ENCODE measurements at regions not wholly inside any gene's neighbourhood (a gene's known extent, or its start where the extent isn't known, plus 50 kb on each side); places are given as distances from the start of the nearest gene placed in this dataset.

DNA sequence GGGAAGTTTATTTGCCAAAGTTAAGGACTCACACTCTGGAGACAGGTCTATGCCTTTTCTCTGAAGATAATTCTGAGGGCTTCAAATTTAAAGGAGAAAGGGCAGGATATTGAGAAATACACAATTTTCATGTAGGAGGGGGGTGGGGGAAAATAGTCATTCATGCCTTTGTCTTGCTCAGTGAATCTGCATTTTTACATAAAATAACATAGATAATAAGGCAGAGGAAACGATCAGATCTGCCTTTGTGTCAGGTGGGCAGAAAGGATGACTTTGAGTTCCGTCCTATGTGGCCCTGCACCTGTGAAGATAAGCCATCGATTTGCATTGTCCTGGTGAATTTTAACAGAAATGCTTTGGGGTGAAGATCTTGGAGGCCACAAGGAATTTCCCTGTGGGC, 76.8 kb downstream of the SC5D start (continued):
- TF ChIP-seq, protein P1, sequence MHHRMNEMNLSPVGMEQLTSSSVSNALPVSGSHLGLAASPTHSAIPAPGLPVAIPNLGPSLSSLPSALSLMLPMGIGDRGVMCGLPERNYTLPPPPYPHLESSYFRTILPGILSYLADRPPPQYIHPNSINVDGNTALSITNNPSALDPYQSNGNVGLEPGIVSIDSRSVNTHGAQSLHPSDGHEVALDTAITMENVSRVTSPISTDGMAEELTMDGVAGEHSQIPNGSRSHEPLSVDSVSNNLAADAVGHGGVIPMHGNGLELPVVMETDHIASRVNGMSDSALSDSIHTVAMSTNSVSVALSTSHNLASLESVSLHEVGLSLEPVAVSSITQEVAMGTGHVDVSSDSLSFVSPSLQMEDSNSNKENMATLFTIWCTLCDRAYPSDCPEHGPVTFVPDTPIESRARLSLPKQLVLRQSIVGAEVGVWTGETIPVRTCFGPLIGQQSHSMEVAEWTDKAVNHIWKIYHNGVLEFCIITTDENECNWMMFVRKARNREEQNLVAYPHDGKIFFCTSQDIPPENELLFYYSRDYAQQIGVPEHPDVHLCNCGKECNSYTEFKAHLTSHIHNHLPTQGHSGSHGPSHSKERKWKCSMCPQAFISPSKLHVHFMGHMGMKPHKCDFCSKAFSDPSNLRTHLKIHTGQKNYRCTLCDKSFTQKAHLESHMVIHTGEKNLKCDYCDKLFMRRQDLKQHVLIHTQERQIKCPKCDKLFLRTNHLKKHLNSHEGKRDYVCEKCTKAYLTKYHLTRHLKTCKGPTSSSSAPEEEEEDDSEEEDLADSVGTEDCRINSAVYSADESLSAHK (tag by site-specific recombination; IDR thresholded peaks at IDR 0.05): no peak
- TF ChIP-seq ZBTB1 (tag by site-specific recombination; IDR thresholded peaks at IDR 0.05) (no peak), ZNF510 (tag by site-specific recombination; IDR thresholded peaks at IDR 0.05; ENCODE audit: insufficient replicate concordance) (no peak)

DNA sequence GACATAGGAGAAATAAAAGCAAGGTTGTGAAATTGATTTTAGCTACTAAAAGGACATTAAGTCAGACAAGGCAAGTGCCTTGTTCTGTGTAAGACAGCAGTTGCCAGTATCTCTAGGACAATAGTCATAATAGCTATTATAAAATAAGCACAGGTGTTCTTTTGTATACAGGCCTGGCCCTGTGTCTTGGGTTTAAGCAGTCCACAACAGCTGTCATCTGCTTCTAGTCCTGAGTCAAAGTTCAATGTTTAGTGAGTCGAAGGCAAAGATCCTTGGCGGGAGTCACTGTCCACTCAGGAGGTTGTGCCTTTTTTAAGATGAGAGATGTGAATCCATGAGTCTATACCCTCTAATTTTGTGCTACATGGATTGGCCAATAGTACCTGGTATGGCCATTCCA, 79.5 kb downstream of the SC5D start:
- H3K4me3 ChIP-seq (ENCODE audit: low read depth, low read length): no peak overlapping the region
- H3K4me1 ChIP-seq (ENCODE audit: control insufficient read depth, insufficient read depth, low read length): no peaks in the 10 kb centered on the region
- TF ChIP-seq ZNF658 (tag by site-specific recombination; IDR thresholded peaks at IDR 0.05) (no peak), ZNF223 (tag by site-specific recombination; IDR thresholded peaks at IDR 0.05) (no peak), ZNF239 (tag by site-specific recombination; IDR thresholded peaks at IDR 0.05) (no peak), ZNF560 (tag by site-specific recombination; IDR thresholded peaks at IDR 0.05; ENCODE audit: borderline replicate concordance) (no peak), ZNF530 (tag by site-specific recombination; IDR thresholded peaks at IDR 0.05; ENCODE audit: low read depth) (no peak), ZNF549 (tag by site-specific recombination; IDR thresholded peaks at IDR 0.05) (no peak), ZNF132 (tag by site-specific recombination; IDR thresholded peaks at IDR 0.05; ENCODE audit: borderline replicate concordance) (no peak), KLF7 (tag by site-specific recombination; IDR thresholded peaks at IDR 0.05; ENCODE audit: borderline replicate concordance) (no peak), KLF10 (tag by site-specific recombination; IDR thresholded peaks at IDR 0.05) (no peak), ZNF660 (tag by site-specific recombination; IDR thresholded peaks at IDR 0.05) (no peak), ZBTB48 (tag by site-specific recombination; IDR thresholded peaks at IDR 0.05) (no peak)
- TF ChIP-seq, protein P2, sequence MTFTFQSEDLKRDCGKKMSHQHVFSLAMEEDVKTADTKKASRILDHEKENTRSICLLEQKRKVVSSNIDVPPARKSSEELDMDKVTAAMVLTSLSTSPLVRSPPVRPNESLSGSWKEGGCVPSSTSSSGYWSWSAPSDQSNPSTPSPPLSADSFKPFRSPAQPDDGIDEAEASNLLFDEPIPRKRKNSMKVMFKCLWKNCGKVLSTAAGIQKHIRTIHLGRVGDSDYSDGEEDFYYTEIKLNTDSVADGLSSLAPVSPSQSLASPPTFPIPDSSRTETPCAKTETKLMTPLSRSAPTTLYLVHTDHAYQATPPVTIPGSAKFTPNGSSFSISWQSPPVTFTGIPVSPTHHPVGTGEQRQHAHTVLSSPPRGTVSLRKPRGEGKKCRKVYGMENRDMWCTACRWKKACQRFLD (tag by site-specific recombination; IDR thresholded peaks at IDR 0.05): no peak
- TF ChIP-seq, protein P3, sequence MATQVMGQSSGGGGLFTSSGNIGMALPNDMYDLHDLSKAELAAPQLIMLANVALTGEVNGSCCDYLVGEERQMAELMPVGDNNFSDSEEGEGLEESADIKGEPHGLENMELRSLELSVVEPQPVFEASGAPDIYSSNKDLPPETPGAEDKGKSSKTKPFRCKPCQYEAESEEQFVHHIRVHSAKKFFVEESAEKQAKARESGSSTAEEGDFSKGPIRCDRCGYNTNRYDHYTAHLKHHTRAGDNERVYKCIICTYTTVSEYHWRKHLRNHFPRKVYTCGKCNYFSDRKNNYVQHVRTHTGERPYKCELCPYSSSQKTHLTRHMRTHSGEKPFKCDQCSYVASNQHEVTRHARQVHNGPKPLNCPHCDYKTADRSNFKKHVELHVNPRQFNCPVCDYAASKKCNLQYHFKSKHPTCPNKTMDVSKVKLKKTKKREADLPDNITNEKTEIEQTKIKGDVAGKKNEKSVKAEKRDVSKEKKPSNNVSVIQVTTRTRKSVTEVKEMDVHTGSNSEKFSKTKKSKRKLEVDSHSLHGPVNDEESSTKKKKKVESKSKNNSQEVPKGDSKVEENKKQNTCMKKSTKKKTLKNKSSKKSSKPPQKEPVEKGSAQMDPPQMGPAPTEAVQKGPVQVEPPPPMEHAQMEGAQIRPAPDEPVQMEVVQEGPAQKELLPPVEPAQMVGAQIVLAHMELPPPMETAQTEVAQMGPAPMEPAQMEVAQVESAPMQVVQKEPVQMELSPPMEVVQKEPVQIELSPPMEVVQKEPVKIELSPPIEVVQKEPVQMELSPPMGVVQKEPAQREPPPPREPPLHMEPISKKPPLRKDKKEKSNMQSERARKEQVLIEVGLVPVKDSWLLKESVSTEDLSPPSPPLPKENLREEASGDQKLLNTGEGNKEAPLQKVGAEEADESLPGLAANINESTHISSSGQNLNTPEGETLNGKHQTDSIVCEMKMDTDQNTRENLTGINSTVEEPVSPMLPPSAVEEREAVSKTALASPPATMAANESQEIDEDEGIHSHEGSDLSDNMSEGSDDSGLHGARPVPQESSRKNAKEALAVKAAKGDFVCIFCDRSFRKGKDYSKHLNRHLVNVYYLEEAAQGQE (tag by site-specific recombination; IDR thresholded peaks at IDR 0.05): no peak
- H3K27ac ChIP-seq (ENCODE audit: extremely low read depth, low read depth, low read length): no peak overlapping the region
- no peaks in the 10 kb centered on the region for H3K36me3 ChIP-seq (ENCODE audit: control insufficient read depth in 2 of 2, insufficient read depth in 1 of 2, low read length in 2 of 2)
- H3K9me3 ChIP-seq (ENCODE audit: control insufficient read depth, insufficient read depth, low read depth, low read length): no peaks in the 10 kb centered on the region
- ChIA-PET POLR2A (no interaction called here), CTCF (no interaction called here)

DNA sequence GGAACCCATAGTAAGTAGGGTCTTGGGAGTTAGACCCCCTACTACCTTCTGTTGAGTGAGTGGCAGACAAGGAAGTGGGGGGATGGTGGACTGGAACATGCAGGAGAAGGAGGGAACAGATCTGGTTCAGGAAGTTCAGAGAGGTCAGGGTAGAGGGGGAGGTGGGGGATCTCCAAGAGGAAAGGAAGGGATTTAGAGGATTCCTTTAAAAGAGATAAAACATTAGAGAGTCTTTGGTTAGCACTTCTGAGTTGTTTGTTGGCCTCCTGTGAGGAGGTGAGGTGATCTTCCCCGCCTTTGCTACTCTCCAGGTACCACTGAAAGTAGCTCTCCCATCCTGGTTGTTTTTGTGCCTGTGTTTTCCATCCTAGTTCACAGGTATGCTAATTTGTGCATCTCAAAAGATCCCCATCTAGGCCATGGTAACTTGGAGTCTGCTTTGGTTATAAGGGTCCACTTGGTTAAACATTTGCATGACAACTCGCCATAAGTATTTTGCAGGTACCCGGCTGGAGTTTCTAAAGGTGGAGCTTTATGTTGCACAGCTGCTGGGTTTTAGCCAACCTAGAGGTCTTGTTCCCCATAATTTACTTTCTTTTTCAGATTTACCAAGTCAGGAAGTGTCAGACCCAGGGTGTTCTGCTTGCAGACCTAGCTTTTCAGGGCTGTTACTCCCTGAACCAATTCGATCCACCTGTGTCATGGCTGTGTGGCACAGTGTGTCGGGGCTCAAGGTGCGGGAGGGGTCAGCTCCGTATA, 79.3 kb upstream of the SORL1 start:
- no peak overlapping the region for H3K4me3 ChIP-seq (ENCODE audit: low read depth, low read length)
- TF ChIP-seq ZNF473 (tag by site-specific recombination; IDR thresholded peaks at IDR 0.05): no peak
- ChIA-PET POLR2A (no interaction called here), CTCF (no interaction called here)
- no peak overlapping the region for H3K27ac ChIP-seq (ENCODE audit: extremely low read depth, low read depth, low read length)
- no peaks in the 10 kb centered on the region for H3K4me1 ChIP-seq (ENCODE audit: control insufficient read depth, insufficient read depth, low read length)
- H3K9me3 ChIP-seq (ENCODE audit: control insufficient read depth, insufficient read depth, low read depth, low read length): no peaks in the 10 kb centered on the region
- H3K36me3 ChIP-seq (ENCODE audit: control insufficient read depth in 2 of 2, insufficient read depth in 1 of 2, low read length in 2 of 2): no peaks in the 10 kb centered on the region

All from HEK293 (cell line).